GM12892 (cell line): ENCODE measurements at regions not wholly inside any gene's neighbourhood (a gene's known extent, or its start where the extent isn't known, plus 50 kb on each side); places are given as distances from the start of the nearest gene placed in this dataset.

ENCODE experiments used
- POLR2A ChIP-seq: IDR thresholded peaks from 2 replicates; pipeline ENCODE4 v1.6.1; 2011; ENCODE audit warnings: low read depth, low read length, control low read depth
- TAF1 ChIP-seq: IDR thresholded peaks from 2 replicates; pipeline ENCODE4 v1.6.1; 2011; ENCODE audit warnings: low read depth, mild to moderate bottlenecking, control low read depth, low read length, borderline replicate concordance

DNA sequence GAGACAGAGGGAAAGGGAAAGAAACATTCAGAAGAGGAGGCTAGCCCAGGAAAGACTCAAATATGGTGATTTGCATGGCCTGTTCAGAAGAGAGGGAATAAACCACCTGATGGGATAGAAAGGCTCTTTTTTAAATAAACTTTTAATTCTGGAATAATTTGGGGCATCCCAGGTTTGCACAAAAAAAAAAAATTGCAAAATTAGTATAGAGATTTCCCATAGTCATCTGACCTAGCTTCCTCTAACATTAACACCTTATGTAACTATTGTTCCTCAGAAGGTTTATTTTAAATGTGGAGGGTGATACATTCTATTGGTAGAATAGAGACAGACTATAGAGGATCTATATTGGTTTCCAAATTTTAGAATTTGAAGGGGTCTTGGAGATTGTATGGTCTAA, 330.4 kb upstream of the SLC14A2 start:
- no peak for TF ChIP-seq TAF1
- no peak for TF ChIP-seq POLR2A
